IMR-90 (cell line): ENCODE measurements at regions not wholly inside any gene's neighbourhood (a gene's known extent, or its start where the extent isn't known, plus 50 kb on each side); places are given as distances from the start of the nearest gene placed in this dataset.

Experiments
- CEBPB ChIP-seq: IDR thresholded peaks from 2 replicates; pipeline ENCODE4 v1.6.1; 2012; ENCODE audit warnings: low read depth, low read length, improper control_type of control experiment
- CHD1 ChIP-seq: IDR thresholded peaks from 2 replicates; pipeline ENCODE4 v1.6.1; 2012; ENCODE audit warnings: low read depth, low read length, improper control_type of control experiment
- MAFK ChIP-seq: IDR thresholded peaks from 2 replicates; pipeline ENCODE4 v1.6.1; 2012; ENCODE audit warnings: low read depth, low read length, improper control_type of control experiment
- NFE2L2 ChIP-seq: fragments of 150-350 bp; IDR thresholded peaks from 2 replicates; pipeline ENCODE4 v1.6.1; 2016; ENCODE audit warnings: low read depth, mild to moderate bottlenecking, low read length
- POLR2A ChIP-seq: IDR thresholded peaks from 2 replicates; pipeline ENCODE4 v1.6.1; 2012; ENCODE audit warnings: mild to moderate bottlenecking, low read depth, low read length
- RAD21 ChIP-seq: IDR thresholded peaks from 2 replicates; pipeline ENCODE4 v1.6.1; 2012; ENCODE audit warnings: low read length, improper control_type of control experiment
- RCOR1 ChIP-seq: IDR thresholded peaks from 2 replicates; pipeline ENCODE4 v1.6.1; 2012; ENCODE audit warnings: mild to moderate bottlenecking, low read length, improper control_type of control experiment; ENCODE audit not compliant: insufficient replicate concordance
- SMC3 ChIP-seq: fragments of 150-350 bp; IDR thresholded peaks from 2 replicates; pipeline ENCODE4 v1.6.1; 2016; ENCODE audit warnings: low read depth, mild to moderate bottlenecking, antibody characterized with exemption, low read length, moderate library complexity
- TF ChIP-seq, protein P1 (sequence below): conservative IDR thresholded peaks from 2 replicates; pipeline ENCODE4 v1.5.1; 2012; ENCODE audit warnings: mild to moderate bottlenecking, low read depth, low read length, improper control_type of control experiment
- TF ChIP-seq, protein P2 (sequence below): fragments of 150-350 bp; IDR thresholded peaks from 2 replicates; pipeline ENCODE4 v1.6.1; 2017; ENCODE audit warnings: mild to moderate bottlenecking, antibody characterized with exemption, low read length, low read depth
- TF ChIP-seq, protein P3 (sequence below): fragments of 150-350 bp; IDR thresholded peaks from 2 replicates; pipeline ENCODE4 v1.6.1; 2016; ENCODE audit warnings: low read depth, mild to moderate bottlenecking, low read length, moderate library complexity, borderline replicate concordance

DNA sequence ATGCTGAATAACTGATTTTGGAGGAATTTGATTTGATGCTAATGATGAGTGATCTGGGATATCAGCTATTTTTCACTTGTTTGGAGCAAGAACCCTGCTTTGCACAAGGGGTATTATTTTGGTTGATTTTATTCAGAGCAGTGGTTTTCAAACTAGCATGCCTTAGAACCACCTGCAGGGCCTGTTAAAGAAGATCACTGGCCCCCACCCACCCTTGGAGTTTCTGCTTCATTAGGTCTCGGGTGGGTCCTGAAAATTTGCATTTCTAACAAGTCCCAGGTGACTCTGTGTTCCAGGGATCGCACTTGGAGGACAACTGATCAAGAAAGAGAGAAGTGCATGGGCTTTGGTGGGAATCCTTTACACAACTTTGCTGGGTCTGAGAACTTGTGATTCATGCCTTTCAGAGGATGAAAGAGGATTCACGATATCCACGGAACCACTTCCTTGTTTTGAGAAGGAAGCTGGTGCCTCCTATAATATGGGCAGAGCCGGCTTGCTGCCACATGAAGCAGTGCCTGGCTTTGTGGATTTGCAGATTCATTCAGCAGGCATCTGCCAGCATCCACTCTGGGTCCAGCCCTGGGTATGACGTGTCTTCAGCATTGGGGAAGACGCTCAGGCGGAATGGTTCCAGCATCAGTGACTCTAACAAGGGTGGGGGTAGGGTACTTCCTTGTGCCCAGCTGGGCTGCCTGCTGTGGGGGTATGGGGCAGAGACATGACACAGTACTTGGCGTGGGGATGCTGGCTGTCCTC, 106.6 kb upstream of the PITX1 start:
- TF ChIP-seq, protein P1, sequence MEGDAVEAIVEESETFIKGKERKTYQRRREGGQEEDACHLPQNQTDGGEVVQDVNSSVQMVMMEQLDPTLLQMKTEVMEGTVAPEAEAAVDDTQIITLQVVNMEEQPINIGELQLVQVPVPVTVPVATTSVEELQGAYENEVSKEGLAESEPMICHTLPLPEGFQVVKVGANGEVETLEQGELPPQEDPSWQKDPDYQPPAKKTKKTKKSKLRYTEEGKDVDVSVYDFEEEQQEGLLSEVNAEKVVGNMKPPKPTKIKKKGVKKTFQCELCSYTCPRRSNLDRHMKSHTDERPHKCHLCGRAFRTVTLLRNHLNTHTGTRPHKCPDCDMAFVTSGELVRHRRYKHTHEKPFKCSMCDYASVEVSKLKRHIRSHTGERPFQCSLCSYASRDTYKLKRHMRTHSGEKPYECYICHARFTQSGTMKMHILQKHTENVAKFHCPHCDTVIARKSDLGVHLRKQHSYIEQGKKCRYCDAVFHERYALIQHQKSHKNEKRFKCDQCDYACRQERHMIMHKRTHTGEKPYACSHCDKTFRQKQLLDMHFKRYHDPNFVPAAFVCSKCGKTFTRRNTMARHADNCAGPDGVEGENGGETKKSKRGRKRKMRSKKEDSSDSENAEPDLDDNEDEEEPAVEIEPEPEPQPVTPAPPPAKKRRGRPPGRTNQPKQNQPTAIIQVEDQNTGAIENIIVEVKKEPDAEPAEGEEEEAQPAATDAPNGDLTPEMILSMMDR, result no peak
- TF ChIP-seq, protein P2, sequence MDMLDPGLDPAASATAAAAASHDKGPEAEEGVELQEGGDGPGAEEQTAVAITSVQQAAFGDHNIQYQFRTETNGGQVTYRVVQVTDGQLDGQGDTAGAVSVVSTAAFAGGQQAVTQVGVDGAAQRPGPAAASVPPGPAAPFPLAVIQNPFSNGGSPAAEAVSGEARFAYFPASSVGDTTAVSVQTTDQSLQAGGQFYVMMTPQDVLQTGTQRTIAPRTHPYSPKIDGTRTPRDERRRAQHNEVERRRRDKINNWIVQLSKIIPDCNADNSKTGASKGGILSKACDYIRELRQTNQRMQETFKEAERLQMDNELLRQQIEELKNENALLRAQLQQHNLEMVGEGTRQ, result no peak
- no peak for TF ChIP-seq MAFK
- TF ChIP-seq RCOR1, result no peak
- no peak for TF ChIP-seq POLR2A
- TF ChIP-seq CHD1, result no peak
- no peak for TF ChIP-seq RAD21
- no peak for TF ChIP-seq SMC3
- TF ChIP-seq, protein P3, sequence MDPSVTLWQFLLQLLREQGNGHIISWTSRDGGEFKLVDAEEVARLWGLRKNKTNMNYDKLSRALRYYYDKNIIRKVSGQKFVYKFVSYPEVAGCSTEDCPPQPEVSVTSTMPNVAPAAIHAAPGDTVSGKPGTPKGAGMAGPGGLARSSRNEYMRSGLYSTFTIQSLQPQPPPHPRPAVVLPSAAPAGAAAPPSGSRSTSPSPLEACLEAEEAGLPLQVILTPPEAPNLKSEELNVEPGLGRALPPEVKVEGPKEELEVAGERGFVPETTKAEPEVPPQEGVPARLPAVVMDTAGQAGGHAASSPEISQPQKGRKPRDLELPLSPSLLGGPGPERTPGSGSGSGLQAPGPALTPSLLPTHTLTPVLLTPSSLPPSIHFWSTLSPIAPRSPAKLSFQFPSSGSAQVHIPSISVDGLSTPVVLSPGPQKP, result no peak
- no peak for TF ChIP-seq NFE2L2
- no peak for TF ChIP-seq CEBPB
